ENCODE measurements at regions not wholly inside any gene's neighbourhood (a gene's known extent, or its start where the extent isn't known, plus 50 kb on each side); places are given as distances from the start of the nearest gene placed in this dataset.

GRCh38 chr6:103874575-103874974 lies 985.1 kb downstream of the HACE1 start:
- SMC1A ChIA-PET (ENCODE audit: uncharacterized antibody, unreplicated experiment) = no interaction called here
- DNase-seq (ENCODE audit: low read depth, low spot score) = no peak
- POLR2A ChIA-PET = no interaction called here
- BruUV-seq (replicated peaks) = no TSS peak
- no peak overlapping the region for H3K4me3 ChIP-seq
- no peak overlapping the region for H2AFZ ChIP-seq (ENCODE audit: control insufficient read depth, low read depth, low read length)
- in situ Hi-C loops (cut with MboI) = no loop called here
- no peaks in the 10 kb centered on the region for H3K9me3 ChIP-seq (replicated peaks; ENCODE audit: control insufficient read depth, insufficient read depth, low read length)
- no peak overlapping the region for H3K4me2 ChIP-seq (ENCODE audit: control insufficient read depth, insufficient read depth)
- no peak for TF ChIP-seq HDAC6 (IDR thresholded peaks at IDR 0.05; ENCODE audit: unreplicated experiment)
- no peak for TF ChIP-seq IRF4 (IDR thresholded peaks at IDR 0.05; ENCODE audit: low read depth, low read length)
- TF ChIP-seq, protein P1, sequence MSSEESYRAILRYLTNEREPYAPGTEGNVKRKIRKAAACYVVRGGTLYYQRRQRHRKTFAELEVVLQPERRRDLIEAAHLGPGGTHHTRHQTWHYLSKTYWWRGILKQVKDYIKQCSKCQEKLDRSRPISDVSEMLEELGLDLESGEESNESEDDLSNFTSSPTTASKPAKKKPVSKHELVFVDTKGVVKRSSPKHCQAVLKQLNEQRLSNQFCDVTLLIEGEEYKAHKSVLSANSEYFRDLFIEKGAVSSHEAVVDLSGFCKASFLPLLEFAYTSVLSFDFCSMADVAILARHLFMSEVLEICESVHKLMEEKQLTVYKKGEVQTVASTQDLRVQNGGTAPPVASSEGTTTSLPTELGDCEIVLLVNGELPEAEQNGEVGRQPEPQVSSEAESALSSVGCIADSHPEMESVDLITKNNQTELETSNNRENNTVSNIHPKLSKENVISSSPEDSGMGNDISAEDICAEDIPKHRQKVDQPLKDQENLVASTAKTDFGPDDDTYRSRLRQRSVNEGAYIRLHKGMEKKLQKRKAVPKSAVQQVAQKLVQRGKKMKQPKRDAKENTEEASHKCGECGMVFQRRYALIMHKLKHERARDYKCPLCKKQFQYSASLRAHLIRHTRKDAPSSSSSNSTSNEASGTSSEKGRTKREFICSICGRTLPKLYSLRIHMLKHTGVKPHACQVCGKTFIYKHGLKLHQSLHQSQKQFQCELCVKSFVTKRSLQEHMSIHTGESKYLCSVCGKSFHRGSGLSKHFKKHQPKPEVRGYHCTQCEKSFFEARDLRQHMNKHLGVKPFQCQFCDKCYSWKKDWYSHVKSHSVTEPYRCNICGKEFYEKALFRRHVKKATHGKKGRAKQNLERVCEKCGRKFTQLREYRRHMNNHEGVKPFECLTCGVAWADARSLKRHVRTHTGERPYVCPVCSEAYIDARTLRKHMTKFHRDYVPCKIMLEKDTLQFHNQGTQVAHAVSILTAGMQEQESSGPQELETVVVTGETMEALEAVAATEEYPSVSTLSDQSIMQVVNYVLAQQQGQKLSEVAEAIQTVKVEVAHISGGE (CRISPR knock-in tag; IDR thresholded peaks at IDR 0.05) = no peak
- TF ChIP-seq MEF2B (IDR thresholded peaks at IDR 0.05; ENCODE audit: partially characterized antibody, poor library complexity, severe bottlenecking) = no peak
- TF ChIP-seq ZNF24 (IDR thresholded peaks at IDR 0.05) = no peak
- TF ChIP-seq PRDM15 (CRISPR knock-in tag; IDR thresholded peaks at IDR 0.05) = no peak
- TF ChIP-seq NBN (IDR thresholded peaks at IDR 0.05) = no peak
- no peak for TF ChIP-seq ATF2 (IDR thresholded peaks at IDR 0.05; ENCODE audit: low read length)
- TF ChIP-seq NR2C2 (IDR thresholded peaks at IDR 0.05; ENCODE audit: borderline replicate concordance, control insufficient read depth, insufficient read length, low read depth) = no peak
- no peak for TF ChIP-seq POLR2AphosphoS5 (IDR thresholded peaks at IDR 0.05; ENCODE audit: low read length)
- TF ChIP-seq, protein P2, sequence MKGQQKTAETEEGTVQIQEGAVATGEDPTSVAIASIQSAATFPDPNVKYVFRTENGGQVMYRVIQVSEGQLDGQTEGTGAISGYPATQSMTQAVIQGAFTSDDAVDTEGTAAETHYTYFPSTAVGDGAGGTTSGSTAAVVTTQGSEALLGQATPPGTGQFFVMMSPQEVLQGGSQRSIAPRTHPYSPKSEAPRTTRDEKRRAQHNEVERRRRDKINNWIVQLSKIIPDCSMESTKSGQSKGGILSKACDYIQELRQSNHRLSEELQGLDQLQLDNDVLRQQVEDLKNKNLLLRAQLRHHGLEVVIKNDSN (IDR thresholded peaks at IDR 0.05; ENCODE audit: borderline replicate concordance, extremely low read length, insufficient read depth, low read depth, low read length) = no peak
- no peak for TF ChIP-seq HCFC1 (IDR thresholded peaks at IDR 0.05; ENCODE audit: low read length)
- TF ChIP-seq MYB (IDR thresholded peaks at IDR 0.05; ENCODE audit: borderline replicate concordance, low read depth, low read length) = no peak
- TF ChIP-seq TCF7 (IDR thresholded peaks at IDR 0.05; ENCODE audit: borderline replicate concordance) = no peak
- H3K27ac ChIP-seq (ENCODE audit: control insufficient read depth, insufficient read depth) = no peak overlapping the region
- no peaks in the 10 kb centered on the region for H4K20me1 ChIP-seq (ENCODE audit: control insufficient read depth, insufficient read depth)
- no peaks in the 10 kb centered on the region for H3K4me1 ChIP-seq (ENCODE audit: control insufficient read depth, insufficient read depth, low read length)
- 0% methylated on average over 3 of the region's 3 CpGs for WGBS (ENCODE audit: insufficient coverage, insufficient replicate concordance, low lambda C conversion rate, missing lambda C conversion rate)
- FAIRE-seq = no peak
- H3K27me3 ChIP-seq (replicated peaks in 1 of 2; ENCODE audit: control insufficient read depth in 2 of 2, insufficient read depth in 2 of 2, low read length in 1 of 2) = no peaks in the 10 kb centered on the region
- no peak overlapping the region for H3K9ac ChIP-seq (ENCODE audit: control insufficient read depth, insufficient read depth, low read length)
- RAD21 ChIA-PET (ENCODE audit: unreplicated experiment) = no interaction called here
- no peak for ATAC-seq
- CTCF ChIA-PET = no interaction called here
- no peaks in the 10 kb centered on the region for H3K36me3 ChIP-seq (ENCODE audit: control insufficient read depth in 2 of 2, insufficient read depth in 2 of 2, low read length in 1 of 2)
- intact Hi-C loops (cut with micrococcal nuclease; ENCODE audit: unreplicated experiment) = no loop called here
- no peaks in the 10 kb centered on the region for H3K79me2 ChIP-seq (ENCODE audit: control insufficient read depth, insufficient read depth, low read length)
